ENCODE measurements at regions not wholly inside any gene's neighbourhood (a gene's known extent, or its start where the extent isn't known, plus 50 kb on each side); places are given as distances from the start of the nearest gene placed in this dataset.

GRCh38 chr10:63698787-63699150 lies 177.6 kb downstream of the REEP3 start (continued):
- TF ChIP-seq ZFHX2 (tag by site-specific recombination; conservative IDR thresholded peaks at IDR 0.05) (no peak), ZNF654 (tag by site-specific recombination; IDR thresholded peaks at IDR 0.05; ENCODE audit: low read depth) (no peak), ZNF658 (tag by site-specific recombination; IDR thresholded peaks at IDR 0.05) (no peak)

GRCh38 chr10:63699785-63700613 lies 178.8 kb downstream of the REEP3 start:
- Histone ChIP-seq H3K4me1 (ENCODE audit: control insufficient read depth, insufficient read depth, low read length) (peaks cover 18% of the 10 kb centered on the region), H3K4me3 (ENCODE audit: low read depth, low read length) (no peak overlapping the region), H3K36me3 (ENCODE audit: control insufficient read depth in 2 of 2, insufficient read depth in 1 of 2, low read length in 2 of 2) (no peaks in the 10 kb centered on the region), H3K27ac (ENCODE audit: extremely low read depth, low read depth, low read length) (peak overlapping the region; percentile 61), H3K9me3 (ENCODE audit: control insufficient read depth, insufficient read depth, low read depth, low read length) (no peaks in the 10 kb centered on the region)
- POLR2A ChIA-PET = interaction anchor here (1.4 to 2.0 kb wide), 2 partner anchors 12 to 70 kb away, joined by 4 to 11 read pairs; no protein-coding TSS in a partner anchor
- CTCF ChIA-PET = interaction anchor here (0.6 to 1.3 kb wide), 5 partner anchors 20 to 550 kb away, joined by 3 to 5 read pairs (median 4); no protein-coding TSS in a partner anchor
- TF ChIP-seq ZNF394 (tag by site-specific recombination; IDR thresholded peaks at IDR 0.05; ENCODE audit: borderline replicate concordance) (0 out of 2 replicates have a peak, but pooled peaks have one; percentile 45), ZNF416 (tag by site-specific recombination; IDR thresholded peaks at IDR 0.05) (no peak), ZNF433 (tag by site-specific recombination; IDR thresholded peaks at IDR 0.05; ENCODE audit: low read depth) (no peak), BCL11A (tag by site-specific recombination; IDR thresholded peaks at IDR 0.05; ENCODE audit: low read depth) (no peak), GLIS1 (tag by site-specific recombination; IDR thresholded peaks at IDR 0.05) (peak; percentile 71), ZBTB49 (tag by site-specific recombination; IDR thresholded peaks at IDR 0.05; ENCODE audit: low read depth) (no peak), ZNF513 (tag by site-specific recombination; IDR thresholded peaks at IDR 0.05) (no peak), HOXD13 (CRISPR knock-in tag; IDR thresholded peaks at IDR 0.05; ENCODE audit: borderline replicate concordance) (no peak), ZNF18 (tag by site-specific recombination; IDR thresholded peaks at IDR 0.05) (no peak), KLF17 (tag by site-specific recombination; IDR thresholded peaks at IDR 0.05) (peak; percentile 72; the same call in 1 of the 2 replicates), SALL2 (tag by site-specific recombination; IDR thresholded peaks at IDR 0.05; ENCODE audit: borderline replicate concordance) (no peak), ZNF362 (tag by site-specific recombination; IDR thresholded peaks at IDR 0.05) (no peak), ZNF510 (tag by site-specific recombination; IDR thresholded peaks at IDR 0.05; ENCODE audit: insufficient replicate concordance) (no peak), ZNF169 (tag by site-specific recombination; IDR thresholded peaks at IDR 0.05) (no peak), KLF7 (tag by site-specific recombination; IDR thresholded peaks at IDR 0.05; ENCODE audit: borderline replicate concordance) (no peak), ZFP3 (tag by site-specific recombination; IDR thresholded peaks at IDR 0.05; ENCODE audit: low read depth) (no peak), KLF16 (tag by site-specific recombination; IDR thresholded peaks at IDR 0.05) (no peak), ZBTB8A (tag by site-specific recombination; IDR thresholded peaks at IDR 0.05) (no peak), ZNF211 (tag by site-specific recombination; IDR thresholded peaks at IDR 0.05; ENCODE audit: low read depth) (no peak), CTCF (tag by site-specific recombination; IDR thresholded peaks at IDR 0.05) (no peak), ZNF311 (tag by site-specific recombination; IDR thresholded peaks at IDR 0.05; ENCODE audit: borderline replicate concordance) (no peak), ZNF221 (tag by site-specific recombination; IDR thresholded peaks at IDR 0.05; ENCODE audit: borderline replicate concordance) (no peak), ZNF548 (tag by site-specific recombination; IDR thresholded peaks at IDR 0.05) (no peak)
